Effector memory CD4-positive, alpha-beta T cell (primary cell): ENCODE measurements at regions not wholly inside any gene's neighbourhood (a gene's known extent, or its start where the extent isn't known, plus 50 kb on each side); places are given as distances from the start of the nearest gene placed in this dataset.
"Not testable (repeated sequence)": the region's sequence is repeated elsewhere in the genome, so short reads cannot be mapped to it uniquely, and the experiment has no call there.

Source experiments
- DNase-seq, 3 donors: peaks; one replicate each; pipeline ENCODE4 v3.0.0-alpha.2; 2020
- H3K27ac ChIP-seq: 2 replicates; pipeline ENCODE4 v1.7.0; 2013; ENCODE audit warnings: mild to moderate bottlenecking, low read length, moderate library complexity; ENCODE audit not compliant: insufficient read depth, poor library complexity, severe bottlenecking
- H3K27me3 ChIP-seq: replicated peaks from 2 replicates; pipeline ENCODE4 v1.7.0; 2013; ENCODE audit warnings: mild to moderate bottlenecking, low read length; ENCODE audit not compliant: insufficient read depth, control insufficient read depth, poor library complexity, severe bottlenecking
- H3K36me3 ChIP-seq: 2 replicates; pipeline ENCODE4 v1.7.0; 2013; ENCODE audit warnings: mild to moderate bottlenecking, low read length, moderate library complexity; ENCODE audit not compliant: control insufficient read depth, insufficient read depth
- H3K4me1 ChIP-seq: 2 replicates; pipeline ENCODE4 v1.7.0; 2013; ENCODE audit warnings: low read length, mild to moderate bottlenecking; ENCODE audit not compliant: control insufficient read depth, insufficient read depth, poor library complexity, severe bottlenecking
- H3K4me3 ChIP-seq: 2 replicates; pipeline ENCODE4 v1.7.0; 2013; ENCODE audit warnings: low read length, low read depth, mild to moderate bottlenecking; ENCODE audit not compliant: insufficient read depth, poor library complexity, severe bottlenecking
- H3K9me3 ChIP-seq: 2 replicates; pipeline ENCODE4 v1.7.0; 2013; ENCODE audit warnings: mild to moderate bottlenecking, low read length, moderate library complexity; ENCODE audit not compliant: control insufficient read depth

GRCh38 chr6:23797041-23797440 lies 329.0 kb upstream of the NRSN1 start:
- DNase-seq, result no peak
- H3K4me3 ChIP-seq, result no peak overlapping the region
- H3K36me3 ChIP-seq, result no peaks in the 10 kb centered on the region
- H3K4me1 ChIP-seq, result no peaks in the 10 kb centered on the region
- no peaks in the 10 kb centered on the region for H3K27me3 ChIP-seq
- H3K27ac ChIP-seq, result no peak overlapping the region
- no peaks in the 10 kb centered on the region for H3K9me3 ChIP-seq

DNA sequence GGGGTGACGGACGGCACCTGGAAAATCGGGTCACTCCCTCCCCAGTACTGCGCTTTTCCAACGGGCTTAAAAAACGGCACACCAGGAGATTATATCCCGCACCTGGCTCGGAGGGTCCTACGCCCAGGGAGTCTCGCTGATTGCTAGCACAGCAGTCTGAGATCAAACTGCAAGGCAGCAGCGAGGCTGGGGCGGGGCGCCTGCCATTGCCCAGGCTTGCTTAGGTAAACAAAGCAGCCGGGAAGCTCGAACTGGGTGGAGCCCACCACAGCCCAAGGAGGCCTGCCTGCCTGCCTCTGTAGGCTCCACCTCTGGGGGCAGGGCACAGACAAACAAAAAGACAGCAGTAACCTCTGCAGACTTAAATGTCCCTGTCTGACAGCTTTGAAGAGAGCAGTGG lies 321.7 kb upstream of the NRSN1 start:
- H3K36me3 ChIP-seq, H3K9me3 ChIP-seq, H3K4me1 ChIP-seq, DNase-seq, H3K27me3 ChIP-seq, H3K27ac ChIP-seq, H3K4me3 ChIP-seq: not testable (repeated sequence)

GRCh38 chr6:23821141-23821540 lies 304.9 kb upstream of the NRSN1 start:
- H3K27me3 ChIP-seq, DNase-seq, H3K4me1 ChIP-seq, H3K9me3 ChIP-seq, H3K4me3 ChIP-seq, H3K36me3 ChIP-seq, H3K27ac ChIP-seq: not testable (repeated sequence)

DNA sequence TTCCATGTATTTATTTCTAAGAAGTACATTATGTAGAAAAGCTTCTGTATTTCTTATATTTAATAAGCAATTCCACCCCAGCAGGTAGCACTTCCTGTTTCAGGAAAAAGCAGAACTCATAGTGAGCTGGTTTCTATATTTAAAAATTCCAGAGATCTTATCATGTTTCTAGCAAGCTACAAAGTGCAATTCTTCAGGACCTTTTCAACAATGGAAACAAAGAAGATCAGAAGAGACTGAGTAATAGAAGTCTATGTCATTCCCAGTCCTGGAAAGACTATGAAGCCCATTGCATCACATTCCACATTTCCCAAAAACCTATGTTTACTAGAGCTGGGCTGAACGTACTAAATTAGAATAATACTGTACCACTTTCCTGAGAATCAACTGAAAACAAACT lies 302.6 kb upstream of the NRSN1 start:
- Histone ChIP-seq H3K4me1 (no peaks in the 10 kb centered on the region), H3K36me3 (no peaks in the 10 kb centered on the region), H3K9me3 (no peaks in the 10 kb centered on the region), H3K4me3 (no peak overlapping the region), H3K27ac (no peak overlapping the region), H3K27me3 (no peaks in the 10 kb centered on the region)
- no peak for DNase-seq

- DNase-seq, result no peak
- no peaks in the 10 kb centered on the region for H3K36me3 ChIP-seq
- H3K27ac ChIP-seq, result no peak overlapping the region
- no peaks in the 10 kb centered on the region for H3K27me3 ChIP-seq
- no peaks in the 10 kb centered on the region for H3K9me3 ChIP-seq
- no peaks in the 10 kb centered on the region for H3K4me1 ChIP-seq
- no peak overlapping the region for H3K4me3 ChIP-seq
Observed at GRCh38 chr6:23826572-23826971, 299.4 kb upstream of the NRSN1 start.

- no peak for DNase-seq
- no peak overlapping the region for H3K4me3 ChIP-seq
- no peaks in the 10 kb centered on the region for H3K27me3 ChIP-seq
- H3K27ac ChIP-seq, result no peak overlapping the region
- H3K36me3 ChIP-seq, result no peaks in the 10 kb centered on the region
- no peaks in the 10 kb centered on the region for H3K4me1 ChIP-seq
- no peaks in the 10 kb centered on the region for H3K9me3 ChIP-seq
Observed at GRCh38 chr6:23828861-23829260, 297.2 kb upstream of the NRSN1 start.

- H3K27ac ChIP-seq, result no peak overlapping the region
- DNase-seq, result no peak
- no peaks in the 10 kb centered on the region for H3K36me3 ChIP-seq
- H3K9me3 ChIP-seq, result no peaks in the 10 kb centered on the region
- no peak overlapping the region for H3K4me3 ChIP-seq
- H3K27me3 ChIP-seq, result no peaks in the 10 kb centered on the region
- H3K4me1 ChIP-seq, result no peaks in the 10 kb centered on the region
Observed at GRCh38 chr6:23841116-23841515, 284.9 kb upstream of the NRSN1 start.

- DNase-seq, result no peak
- no peaks in the 10 kb centered on the region for H3K27me3 ChIP-seq
- H3K36me3 ChIP-seq, result no peaks in the 10 kb centered on the region
- no peaks in the 10 kb centered on the region for H3K9me3 ChIP-seq
- H3K27ac ChIP-seq, result no peak overlapping the region
- H3K4me1 ChIP-seq, result no peaks in the 10 kb centered on the region
- H3K4me3 ChIP-seq, result no peak overlapping the region
Observed at GRCh38 chr6:23842760-23843159, 283.3 kb upstream of the NRSN1 start.

- Histone ChIP-seq H3K36me3 (no peaks in the 10 kb centered on the region), H3K4me1 (no peaks in the 10 kb centered on the region), H3K4me3 (no peak overlapping the region), H3K27me3 (no peaks in the 10 kb centered on the region), H3K9me3 (no peaks in the 10 kb centered on the region), H3K27ac (no peak overlapping the region)
- no peak for DNase-seq
Observed at GRCh38 chr6:23851522-23851921, 274.5 kb upstream of the NRSN1 start.

GRCh38 chr6:23853566-23854133 lies 272.4 kb upstream of the NRSN1 start:
- H3K9me3 ChIP-seq, H3K27me3 ChIP-seq, H3K4me1 ChIP-seq, H3K27ac ChIP-seq, H3K4me3 ChIP-seq, H3K36me3 ChIP-seq, DNase-seq: not testable (repeated sequence)

DNA sequence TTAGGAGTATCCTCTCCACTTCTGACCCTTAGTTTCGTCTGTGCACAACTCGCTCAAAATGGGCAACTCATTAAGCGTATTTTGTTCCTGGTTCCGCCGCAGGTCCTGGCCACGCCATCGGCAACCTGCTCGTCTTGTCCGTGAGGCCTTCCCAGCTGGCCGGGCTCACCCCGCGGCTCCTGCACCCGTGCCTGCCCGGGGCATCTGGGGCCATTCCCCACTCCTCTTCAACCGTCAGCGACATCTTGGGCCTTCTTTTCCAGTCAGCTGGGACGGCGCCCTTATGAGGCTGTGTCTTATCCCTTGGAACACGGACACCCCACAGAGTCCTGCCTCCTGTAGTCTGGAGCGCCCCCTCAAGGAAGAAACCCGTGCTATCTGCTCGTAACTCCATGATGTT lies 271.9 kb upstream of the NRSN1 start:
- H3K36me3 ChIP-seq, H3K27ac ChIP-seq, H3K27me3 ChIP-seq, DNase-seq, H3K4me3 ChIP-seq, H3K4me1 ChIP-seq, H3K9me3 ChIP-seq: not testable (repeated sequence)
